H4 (cell line): ENCODE measurements at regions not wholly inside any gene's neighbourhood (a gene's known extent, or its start where the extent isn't known, plus 50 kb on each side); places are given as distances from the start of the nearest gene placed in this dataset.
"Not testable (repeated sequence)": the region's sequence is repeated elsewhere in the genome, so short reads cannot be mapped to it uniquely, and the experiment has no call there.

ENCODE experiments used
- DNase-seq: peaks from one replicate; pipeline ENCODE4 v3.0.0-alpha.2; 2015; ENCODE audit warnings: low spot score

DNA sequence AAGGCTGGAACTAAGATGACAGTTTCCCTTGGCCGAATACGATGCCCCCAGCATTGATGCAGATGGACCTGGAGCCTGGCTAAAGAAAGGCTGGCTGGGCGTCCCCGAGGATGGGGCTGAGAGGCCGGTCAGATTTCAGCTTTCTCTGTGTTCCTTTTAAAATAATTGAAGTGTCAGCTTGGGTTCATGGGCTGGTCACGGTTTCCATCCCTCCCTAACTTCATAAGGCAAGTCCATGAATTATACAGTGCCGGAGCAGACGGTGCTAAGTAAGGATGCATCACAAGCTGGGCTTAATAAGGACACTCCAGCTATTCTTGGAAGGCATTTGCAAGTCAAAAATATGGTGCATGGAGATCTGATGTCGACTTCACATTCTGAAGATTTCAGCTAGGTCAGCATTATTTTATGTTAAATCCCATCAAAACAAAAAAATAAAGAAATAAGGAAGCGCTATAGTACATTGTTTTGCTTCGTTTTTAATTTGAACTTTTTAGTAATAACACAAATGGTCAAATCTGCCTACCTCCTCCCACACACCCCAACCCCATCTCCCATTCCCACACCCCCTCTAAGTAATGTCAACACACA lies 220.8 kb downstream of the RPLP1 start:
- no peak for DNase-seq

- DNase-seq = no peak
These were observed 223.1 kb downstream of the RPLP1 start for GRCh38 chr15:69675731-69676130.

GRCh38 chr15:69677403-69677802 lies 224.8 kb downstream of the RPLP1 start:
- DNase-seq = no peak

DNA sequence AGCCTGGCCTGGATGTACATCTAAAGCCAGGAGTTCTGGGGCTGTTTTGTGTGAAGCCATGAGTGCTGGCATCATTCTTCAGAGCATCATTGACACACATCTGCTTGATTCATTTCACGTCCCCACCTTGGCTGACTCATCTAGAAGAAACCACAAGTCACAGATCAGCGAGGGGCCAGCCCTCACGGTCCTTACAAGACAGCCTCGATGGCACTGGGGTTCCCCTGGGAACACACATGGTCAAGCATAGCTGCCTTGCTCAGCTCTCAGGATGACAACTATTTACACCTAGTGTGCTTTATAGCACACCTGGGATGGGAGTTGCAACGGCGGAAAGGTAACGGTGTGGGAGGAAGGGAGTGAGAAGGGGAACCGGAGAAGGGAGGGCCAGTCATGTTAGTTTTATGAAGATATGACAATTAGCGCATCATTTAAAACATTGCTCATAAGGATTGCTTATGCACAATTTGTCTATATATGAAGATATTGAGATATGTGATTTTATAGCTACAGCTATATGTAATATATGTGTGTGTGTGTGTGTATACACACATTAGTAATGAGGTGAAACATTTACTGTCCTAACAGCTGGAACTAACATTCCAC lies 227.1 kb downstream of the RPLP1 start:
- no peak for DNase-seq

DNA sequence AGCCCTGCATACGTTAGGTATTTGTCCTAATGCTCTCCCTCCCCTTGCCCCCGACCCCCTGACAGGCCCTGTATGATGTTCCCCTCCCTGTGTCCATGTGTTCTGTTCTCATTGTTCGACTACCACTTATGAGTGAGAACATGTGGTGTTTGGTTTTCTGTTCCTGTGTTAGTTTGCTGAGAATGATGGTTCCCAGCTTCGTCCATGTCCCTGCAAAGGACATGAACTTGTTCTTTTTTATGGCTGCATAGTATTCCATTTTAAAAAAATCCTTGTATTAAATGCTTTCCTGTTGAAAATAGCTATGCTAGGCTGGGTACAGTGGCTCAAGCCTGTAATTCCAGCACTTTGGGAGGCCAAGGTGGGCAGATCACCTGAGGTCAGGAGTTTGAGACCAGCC lies 232.2 kb downstream of the RPLP1 start:
- not testable (repeated sequence) for DNase-seq

GRCh38 chr15:69685512-69686452 lies 233.2 kb downstream of the RPLP1 start:
- no peak for DNase-seq

- no peak for DNase-seq
These were observed 234.0 kb downstream of the RPLP1 start for GRCh38 chr15:69686626-69687025.

DNA sequence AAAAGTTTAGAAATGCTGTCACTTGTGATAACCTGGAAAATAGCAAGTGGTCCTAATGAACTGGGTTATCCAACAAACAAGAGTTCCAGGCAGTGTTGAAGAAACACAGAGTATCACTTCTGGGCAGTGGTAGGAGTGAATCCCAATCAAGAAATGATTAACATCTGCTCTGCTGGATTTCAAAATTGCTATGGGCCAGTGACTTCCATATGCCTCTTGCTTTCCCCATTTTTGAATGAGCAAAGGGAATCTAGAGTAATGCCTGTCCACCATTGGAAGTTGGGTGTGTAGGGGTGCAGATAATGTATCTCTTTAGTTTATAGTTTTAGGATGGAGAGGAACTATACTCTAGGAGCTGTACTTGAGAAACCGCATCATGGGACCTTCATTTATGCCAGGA lies 236.5 kb downstream of the RPLP1 start:
- no peak for DNase-seq

DNA sequence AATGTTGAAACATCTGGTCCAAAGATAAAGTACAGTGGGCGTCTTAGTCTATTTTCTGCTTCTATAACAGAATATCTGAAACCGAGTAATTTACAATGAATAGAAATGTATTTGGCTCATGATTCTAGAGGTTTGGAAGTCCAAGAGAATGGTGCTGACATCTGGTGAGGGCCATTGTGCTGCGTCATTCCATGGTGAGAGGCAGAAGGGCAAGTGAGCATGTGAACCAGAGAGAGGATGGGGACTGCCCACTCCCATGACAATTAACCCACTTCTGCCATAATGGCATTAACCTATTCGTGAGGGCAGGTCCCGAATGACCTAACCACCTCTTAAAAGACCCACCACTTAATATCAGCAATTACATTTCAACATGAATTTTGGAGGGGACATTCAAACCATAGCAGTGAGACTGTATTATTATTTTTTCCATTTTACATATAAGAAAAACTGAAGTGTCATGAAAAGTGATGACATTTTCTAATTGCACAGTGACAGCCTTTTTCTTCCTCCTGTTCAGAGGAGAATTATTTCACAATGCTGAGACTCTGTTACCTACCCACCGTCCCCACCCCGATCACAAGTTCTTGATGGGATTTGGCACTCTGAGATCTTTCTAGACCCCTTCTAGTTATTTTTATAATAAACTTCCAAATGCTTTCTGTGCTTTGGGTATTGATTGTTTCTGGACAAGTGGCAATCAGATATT lies 238.8 kb downstream of the RPLP1 start:
- no peak for DNase-seq

DNA sequence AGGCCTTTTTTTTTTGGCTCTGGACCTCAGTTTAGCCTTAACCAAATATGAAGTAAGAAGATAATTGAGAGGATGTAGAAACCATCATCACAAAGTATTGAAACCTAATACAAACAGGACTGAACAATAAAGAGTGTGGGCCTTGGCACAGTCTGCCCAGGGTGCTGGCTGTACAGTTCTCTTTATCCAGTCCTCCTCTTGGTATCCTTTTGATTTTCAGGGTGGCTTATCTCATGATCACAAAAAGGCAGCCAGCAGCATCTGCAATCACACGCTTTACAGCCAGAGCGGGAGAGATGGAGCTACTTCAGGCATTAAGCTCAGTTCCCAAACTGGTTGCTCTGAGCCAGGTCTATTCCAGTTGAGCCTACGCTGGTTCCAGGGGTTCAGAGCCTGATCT lies 239.7 kb downstream of the RPLP1 start:
- no peak for DNase-seq

- DNase-seq = no peak
These were observed 240.4 kb downstream of the RPLP1 start for GRCh38 chr15:69693059-69693458.

- no peak for DNase-seq
These were observed 244.3 kb downstream of the RPLP1 start for GRCh38 chr15:69696946-69697345.

- DNase-seq = no peak
These were observed 245.3 kb downstream of the RPLP1 start for GRCh38 chr15:69697916-69698315.

- no peak for DNase-seq
These were observed 246.5 kb downstream of the RPLP1 start for GRCh38 chr15:69699096-69699495.

DNA sequence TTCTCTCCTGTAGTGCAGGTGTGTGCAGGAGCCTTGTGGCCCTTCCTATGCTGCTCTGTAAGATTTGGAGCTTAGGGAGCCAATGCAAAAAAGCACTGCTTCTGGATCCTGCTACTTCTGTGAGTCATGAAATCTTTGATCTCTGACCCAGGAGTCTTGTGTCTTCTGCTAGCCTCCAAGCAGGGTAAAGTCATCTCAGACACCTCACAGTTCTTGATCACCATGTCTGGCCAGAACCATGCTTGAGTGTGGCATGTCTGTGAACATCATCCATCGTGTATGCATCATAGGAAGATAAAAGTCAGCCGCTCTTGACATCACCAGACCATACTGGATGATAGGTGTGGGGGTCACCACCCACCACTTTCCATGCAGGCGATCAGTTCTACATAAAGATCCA lies 247.8 kb downstream of the RPLP1 start:
- DNase-seq = no peak

- DNase-seq = no peak
These were observed 248.6 kb downstream of the RPLP1 start for GRCh38 chr15:69701198-69701597.

DNA sequence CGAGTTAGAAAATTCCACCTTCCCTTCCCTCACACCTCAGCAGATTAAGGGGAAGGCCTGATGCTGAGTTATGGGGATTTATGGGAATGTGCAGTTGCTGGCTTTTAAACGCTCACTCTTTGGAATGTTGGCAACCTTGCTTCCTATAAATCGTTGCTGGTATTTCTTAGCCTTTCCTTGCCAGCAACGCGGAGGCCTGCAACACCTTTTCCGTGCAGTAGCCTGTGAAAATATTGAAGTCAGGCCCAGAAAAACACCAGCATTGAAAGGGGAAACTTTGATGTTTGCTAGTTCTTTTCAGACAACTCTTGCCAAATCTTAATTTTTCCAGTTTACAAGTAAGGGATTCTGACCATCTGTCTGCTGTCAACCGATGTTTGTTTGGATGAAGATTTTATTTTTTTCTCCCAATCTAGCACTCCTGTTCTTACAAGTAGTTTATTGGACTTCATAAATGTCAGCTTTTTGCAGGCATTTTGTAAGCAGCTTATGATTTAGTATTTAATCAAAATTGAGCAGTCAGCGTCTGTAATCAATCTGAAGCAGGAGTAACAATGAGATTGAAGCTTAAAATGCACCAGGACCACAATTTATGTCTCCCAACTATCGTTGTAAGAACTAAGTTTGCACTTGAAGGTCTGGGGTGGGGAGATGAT lies 251.0 kb downstream of the RPLP1 start:
- DNase-seq = no peak

DNA sequence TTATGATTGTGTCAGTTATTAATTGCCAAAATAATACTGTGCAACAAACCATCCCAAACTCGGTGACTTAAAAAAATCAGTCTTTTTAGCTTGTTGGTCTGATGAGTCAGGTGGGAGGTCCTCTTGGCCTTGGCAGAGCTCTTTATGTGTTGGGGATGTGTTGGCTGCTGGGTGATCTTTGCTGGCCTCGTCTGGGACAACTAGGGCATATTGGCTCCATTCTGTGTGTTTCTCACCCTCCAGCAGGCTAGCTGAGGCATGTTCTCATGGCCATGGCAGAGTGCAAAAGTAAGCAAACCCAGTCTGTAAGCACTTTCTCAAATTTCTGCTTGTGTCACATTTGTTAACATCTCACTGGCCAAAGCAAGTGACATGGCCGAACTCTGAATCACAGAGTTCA lies 251.6 kb downstream of the RPLP1 start:
- no peak for DNase-seq

DNA sequence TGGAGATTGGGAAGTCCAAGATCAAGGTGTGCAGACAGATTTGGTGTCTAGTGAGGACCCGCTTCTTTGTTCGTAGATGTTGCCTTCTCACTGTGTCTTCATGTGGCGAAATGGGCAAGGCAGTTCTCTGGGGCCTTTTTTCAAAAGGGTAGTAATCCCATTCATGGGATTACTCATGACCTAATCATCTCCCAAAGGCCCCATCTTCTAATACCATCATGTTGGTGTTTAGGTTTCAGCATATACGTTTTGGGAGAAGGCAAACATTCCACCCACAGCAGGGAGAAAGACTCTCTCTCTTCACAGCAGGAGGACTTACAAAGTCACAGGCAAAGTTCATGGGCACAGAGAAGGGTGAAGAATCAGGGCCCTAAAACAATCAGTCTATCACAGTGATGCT lies 252.1 kb downstream of the RPLP1 start:
- no peak for DNase-seq

- DNase-seq = no peak
These were observed 253.9 kb downstream of the RPLP1 start for GRCh38 chr15:69706353-69707097.

DNA sequence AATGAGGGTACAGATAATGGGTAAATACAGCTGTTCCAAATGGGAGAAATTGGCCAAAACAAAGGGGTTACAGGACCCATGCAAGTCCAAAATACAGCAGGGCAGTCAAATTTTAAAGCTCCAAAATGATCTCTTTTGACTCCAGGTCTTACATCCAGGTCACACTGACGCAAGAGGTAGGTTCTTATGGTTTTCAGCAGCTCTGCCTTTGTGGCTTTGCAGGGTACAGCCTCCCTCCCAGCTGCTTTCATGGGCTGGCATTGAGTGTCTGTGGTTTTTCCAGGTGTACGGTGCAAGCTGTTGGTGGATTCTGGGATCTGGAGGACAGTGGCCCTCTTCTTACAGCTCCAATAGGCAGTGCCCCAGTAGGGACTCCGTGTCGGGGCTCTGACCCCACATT lies 254.6 kb downstream of the RPLP1 start:
- DNase-seq = not testable (repeated sequence)
